Karpas-422 (cell line): ENCODE measurements at regions not wholly inside any gene's neighbourhood (a gene's known extent, or its start where the extent isn't known, plus 50 kb on each side); places are given as distances from the start of the nearest gene placed in this dataset.
A peak's percentile ranks its signal among the peaks of the same experiment; 100 is the strongest.

Source experiments
- DNase-seq: peaks from one replicate; pipeline ENCODE4 v3.0.0-alpha.2; 2015
- H2AFZ ChIP-seq: fragments of 200-600 bp; sonication (generic); 2 replicates; pipeline ENCODE4 v1.6.1; 2014; ENCODE audit warnings: antibody characterized with exemption, low read length, mixed read lengths
- H3K27ac ChIP-seq: fragments of 200-600 bp; sonication (generic); 2 replicates; pipeline ENCODE4 v1.5.1; 2014; ENCODE audit warnings: mild to moderate bottlenecking, low read length, moderate library complexity
- H3K27me3 ChIP-seq: fragments of 200-600 bp; sonication (generic); 2 replicates; pipeline ENCODE4 v1.6.1; 2014; ENCODE audit warnings: low read length, mixed read lengths
- H3K36me3 ChIP-seq: fragments of 200-600 bp; sonication (generic); 2 replicates; pipeline ENCODE4 v1.6.1; 2014; ENCODE audit warnings: low read length, mixed read lengths; ENCODE audit not compliant: insufficient read depth
- H3K4me1 ChIP-seq: fragments of 200-600 bp; sonication (generic); 2 replicates; pipeline ENCODE4 v1.6.1; 2014; ENCODE audit warnings: mild to moderate bottlenecking, low read length, mixed read lengths
- H3K4me2 ChIP-seq: fragments of 200-600 bp; sonication (generic); 2 replicates; pipeline ENCODE4 v1.6.1; 2014; ENCODE audit warnings: low read length, low read depth, mild to moderate bottlenecking; ENCODE audit not compliant: poor library complexity, severe bottlenecking
- H3K4me3 ChIP-seq: fragments of 200-600 bp; sonication (generic); 2 replicates; pipeline ENCODE4 v1.5.1; 2014; ENCODE audit warnings: mild to moderate bottlenecking, antibody characterized with exemption, low read length, mixed read lengths
- H3K79me2 ChIP-seq: fragments of 200-600 bp; sonication (generic); 2 replicates; pipeline ENCODE4 v1.6.1; 2014; ENCODE audit warnings: mild to moderate bottlenecking, low read length, mixed read lengths
- H3K9ac ChIP-seq: fragments of 200-600 bp; sonication (generic); 2 replicates; pipeline ENCODE4 v1.6.0; 2014; ENCODE audit warnings: low read length
- H3K9me2 ChIP-seq: fragments of 200-600 bp; sonication (generic), shearing (Covaris generic); replicated peaks from 2 replicates; pipeline ENCODE4 v1.6.0; 2014; ENCODE audit warnings: mild to moderate bottlenecking, low read length, moderate library complexity; ENCODE audit not compliant: insufficient read depth
- H3K9me3 ChIP-seq: fragments of 300-700, 200-600 bp; sonication (generic); 2 replicates; pipeline ENCODE4 v1.6.1; 2014; ENCODE audit warnings: low read length, mixed read lengths
- H4K20me1 ChIP-seq: fragments of 200-600 bp; sonication (generic); 2 replicates; pipeline ENCODE4 v1.6.1; 2014; ENCODE audit warnings: mild to moderate bottlenecking, antibody characterized with exemption, low read length, low read depth; ENCODE audit not compliant: insufficient read depth

DNA sequence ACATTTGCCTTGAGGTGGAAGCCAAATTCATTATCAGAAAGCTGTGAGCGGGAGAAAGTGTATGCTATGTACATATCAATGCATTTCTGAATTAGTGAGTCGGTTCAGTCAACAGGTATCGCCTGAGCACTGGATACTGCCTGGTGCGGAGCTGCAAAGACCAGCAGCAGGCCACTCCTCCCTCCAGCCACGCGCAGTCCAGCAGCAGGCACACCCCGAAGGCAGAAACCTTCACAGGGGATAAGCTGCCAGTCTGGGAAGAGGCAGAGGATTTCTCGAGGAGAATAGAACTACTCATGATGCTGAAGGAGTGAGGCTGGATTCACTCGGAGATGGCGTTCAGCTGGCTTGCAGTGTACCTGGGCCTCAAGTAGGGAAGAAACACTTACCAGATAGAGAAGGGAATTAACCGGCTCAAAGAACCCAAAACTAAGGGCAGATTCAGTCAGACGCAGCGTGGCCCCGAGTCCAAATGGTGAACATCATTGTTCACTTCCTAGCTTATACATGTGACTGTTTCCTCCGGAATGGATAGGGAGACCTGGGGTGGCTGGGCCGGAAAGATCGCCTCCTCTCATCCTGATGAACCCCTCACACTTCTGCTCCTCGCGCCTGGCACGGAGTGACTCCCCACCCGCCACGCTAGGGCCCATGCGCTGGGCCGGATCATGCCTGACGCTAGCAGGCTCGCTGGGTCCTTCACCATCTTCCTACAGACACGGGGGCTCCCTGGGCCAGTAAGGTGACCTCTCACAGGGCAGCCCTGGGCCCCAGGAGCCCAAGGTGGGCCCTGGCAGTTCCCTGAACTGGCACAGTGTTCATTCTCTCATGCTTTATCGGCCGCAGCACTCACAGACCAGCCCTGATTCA is 78.1 kb upstream of the SPATA31C2 start:
- H2AFZ ChIP-seq, result no peak overlapping the region
- no peak overlapping the region for H3K4me2 ChIP-seq
- no peaks in the 10 kb centered on the region for H3K27me3 ChIP-seq
- no peaks in the 10 kb centered on the region for H3K9me2 ChIP-seq
- no peaks in the 10 kb centered on the region for H3K4me1 ChIP-seq
- H3K4me3 ChIP-seq, result no peak overlapping the region
- no peak overlapping the region for H3K27ac ChIP-seq
- H3K9me3 ChIP-seq, result peaks cover 4% of the 10 kb centered on the region; the same call in 1 of the 2 replicates
- DNase-seq, result no peak
- H3K79me2 ChIP-seq, result no peaks in the 10 kb centered on the region
- no peaks in the 10 kb centered on the region for H4K20me1 ChIP-seq
- H3K36me3 ChIP-seq, result no peaks in the 10 kb centered on the region
- H3K9ac ChIP-seq, result no peak overlapping the region

- no peaks in the 10 kb centered on the region for H3K36me3 ChIP-seq
- no peak for DNase-seq
- H3K9ac ChIP-seq, result no peak overlapping the region
- no peaks in the 10 kb centered on the region for H3K4me1 ChIP-seq
- H3K27me3 ChIP-seq, result no peaks in the 10 kb centered on the region
- H3K79me2 ChIP-seq, result no peaks in the 10 kb centered on the region
- H3K9me3 ChIP-seq, result peaks cover 4% of the 10 kb centered on the region; the same call in 1 of the 2 replicates
- no peak overlapping the region for H3K27ac ChIP-seq
- no peaks in the 10 kb centered on the region for H3K9me2 ChIP-seq
- H2AFZ ChIP-seq, result no peak overlapping the region
- H4K20me1 ChIP-seq, result no peaks in the 10 kb centered on the region
- no peak overlapping the region for H3K4me3 ChIP-seq
- H3K4me2 ChIP-seq, result no peak overlapping the region
These were observed 77.2 kb upstream of the SPATA31C2 start for GRCh38 chr9:88215196-88216125.

DNA sequence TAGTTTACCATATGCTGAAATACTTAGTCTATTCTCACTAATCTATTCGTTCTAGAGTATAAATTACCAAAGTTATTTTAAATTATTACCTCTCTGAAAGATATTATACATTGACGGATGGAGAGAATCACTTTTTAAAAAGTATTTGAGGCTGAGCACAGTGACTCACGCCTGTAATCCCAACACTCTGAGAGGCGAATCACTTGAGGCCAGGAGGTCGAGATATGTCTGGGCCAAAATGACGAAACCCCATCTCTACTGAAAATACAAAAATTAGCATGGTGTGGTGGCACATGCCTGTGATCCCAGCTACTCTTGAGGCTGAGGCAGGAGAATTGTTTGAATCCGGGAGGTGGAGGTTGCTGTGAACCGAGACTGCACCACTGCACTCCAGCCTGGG is 64.0 kb upstream of the SPATA31C2 start:
- no peak overlapping the region for H3K4me3 ChIP-seq
- no peak overlapping the region for H3K4me2 ChIP-seq
- no peaks in the 10 kb centered on the region for H3K9me3 ChIP-seq
- H3K27me3 ChIP-seq, result no peaks in the 10 kb centered on the region
- H2AFZ ChIP-seq, result no peak overlapping the region
- no peaks in the 10 kb centered on the region for H4K20me1 ChIP-seq
- peaks cover 13% of the 10 kb centered on the region for H3K4me1 ChIP-seq
- no peaks in the 10 kb centered on the region for H3K9me2 ChIP-seq
- H3K9ac ChIP-seq, result no peak overlapping the region
- H3K36me3 ChIP-seq, result no peaks in the 10 kb centered on the region
- no peak overlapping the region for H3K27ac ChIP-seq
- DNase-seq, result no peak
- H3K79me2 ChIP-seq, result no peaks in the 10 kb centered on the region

GRCh38 chr9:88198341-88198807 is 60.1 kb upstream of the SPATA31C2 start:
- H3K27ac ChIP-seq, result no peak overlapping the region
- H2AFZ ChIP-seq, result peak overlapping the region; percentile 81
- no peak overlapping the region for H3K4me3 ChIP-seq
- H4K20me1 ChIP-seq, result no peaks in the 10 kb centered on the region
- H3K27me3 ChIP-seq, result no peaks in the 10 kb centered on the region
- H3K36me3 ChIP-seq, result no peaks in the 10 kb centered on the region
- H3K79me2 ChIP-seq, result no peaks in the 10 kb centered on the region
- no peaks in the 10 kb centered on the region for H3K9me2 ChIP-seq
- H3K9me3 ChIP-seq, result no peaks in the 10 kb centered on the region
- peak overlapping the region; percentile 36 for H3K4me2 ChIP-seq
- H3K4me1 ChIP-seq, result peaks cover 20% of the 10 kb centered on the region
- DNase-seq, result peak; percentile 66
- no peak overlapping the region for H3K9ac ChIP-seq

DNA sequence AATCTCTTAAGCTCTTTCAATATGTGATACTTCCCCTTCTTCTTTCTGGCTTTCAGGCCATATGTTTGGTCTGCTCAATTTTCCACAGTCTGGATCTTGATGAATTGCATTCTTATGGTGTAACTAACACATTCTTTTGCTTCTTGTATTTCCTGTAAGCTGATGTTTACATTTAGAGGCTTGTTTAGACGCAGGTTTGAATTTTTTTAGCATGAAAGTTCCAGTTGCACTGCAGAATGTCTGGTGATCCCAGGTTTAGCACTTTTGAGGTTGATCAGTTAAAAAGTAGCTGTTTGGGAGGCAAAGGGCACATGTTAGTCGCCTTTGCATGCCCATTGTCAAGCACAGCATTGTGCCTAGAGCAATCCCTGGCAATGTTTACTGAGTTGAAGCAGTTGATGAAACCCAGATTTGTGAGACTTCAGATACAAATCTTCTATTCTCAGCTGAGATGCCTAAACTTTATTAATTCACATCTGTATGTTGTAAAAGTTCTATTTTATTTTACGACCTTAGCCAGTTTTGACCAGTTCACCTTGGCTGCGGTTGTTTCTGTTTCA is 59.6 kb upstream of the SPATA31C2 start:
- Histone ChIP-seq H4K20me1 (no peaks in the 10 kb centered on the region), H2AFZ (peak overlapping the region; percentile 81), H3K36me3 (no peaks in the 10 kb centered on the region), H3K4me1 (peaks cover 20% of the 10 kb centered on the region), H3K9ac (no peak overlapping the region), H3K27me3 (no peaks in the 10 kb centered on the region), H3K9me3 (no peaks in the 10 kb centered on the region), H3K4me2 (peak overlapping the region; percentile 36), H3K27ac (peak overlapping the region; percentile 21; the same call in 1 of the 2 replicates), H3K79me2 (no peaks in the 10 kb centered on the region), H3K9me2 (no peaks in the 10 kb centered on the region), H3K4me3 (no peak overlapping the region)
- DNase-seq, result peak; percentile 47

DNA sequence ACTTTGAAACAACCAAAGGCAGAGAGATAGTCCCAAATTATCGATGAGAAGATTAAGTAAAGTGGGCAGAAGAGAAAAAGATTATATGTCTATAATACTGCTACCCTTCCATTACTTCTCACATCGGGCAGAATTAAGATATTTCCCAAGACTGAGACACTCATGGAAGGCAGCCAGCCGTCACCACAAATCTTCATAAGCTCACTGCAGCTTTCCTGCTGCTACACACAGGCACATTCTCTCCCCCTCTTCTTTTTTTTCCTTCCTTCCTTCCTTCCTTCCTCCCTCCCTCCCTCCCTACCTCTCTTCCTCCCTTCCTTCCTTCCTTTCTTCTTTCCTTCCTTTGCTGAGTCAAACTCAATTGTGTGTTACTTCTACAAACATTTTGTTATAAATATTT is 58.7 kb upstream of the SPATA31C2 start:
- no peaks in the 10 kb centered on the region for H3K27me3 ChIP-seq
- H3K4me3 ChIP-seq, result no peak overlapping the region
- H2AFZ ChIP-seq, result no peak overlapping the region
- H3K79me2 ChIP-seq, result no peaks in the 10 kb centered on the region
- no peaks in the 10 kb centered on the region for H4K20me1 ChIP-seq
- H3K9me3 ChIP-seq, result no peaks in the 10 kb centered on the region
- DNase-seq, result no peak
- H3K27ac ChIP-seq, result no peak overlapping the region
- no peak overlapping the region for H3K4me2 ChIP-seq
- H3K9ac ChIP-seq, result no peak overlapping the region
- H3K4me1 ChIP-seq, result peaks cover 20% of the 10 kb centered on the region
- no peaks in the 10 kb centered on the region for H3K36me3 ChIP-seq
- no peaks in the 10 kb centered on the region for H3K9me2 ChIP-seq

DNA sequence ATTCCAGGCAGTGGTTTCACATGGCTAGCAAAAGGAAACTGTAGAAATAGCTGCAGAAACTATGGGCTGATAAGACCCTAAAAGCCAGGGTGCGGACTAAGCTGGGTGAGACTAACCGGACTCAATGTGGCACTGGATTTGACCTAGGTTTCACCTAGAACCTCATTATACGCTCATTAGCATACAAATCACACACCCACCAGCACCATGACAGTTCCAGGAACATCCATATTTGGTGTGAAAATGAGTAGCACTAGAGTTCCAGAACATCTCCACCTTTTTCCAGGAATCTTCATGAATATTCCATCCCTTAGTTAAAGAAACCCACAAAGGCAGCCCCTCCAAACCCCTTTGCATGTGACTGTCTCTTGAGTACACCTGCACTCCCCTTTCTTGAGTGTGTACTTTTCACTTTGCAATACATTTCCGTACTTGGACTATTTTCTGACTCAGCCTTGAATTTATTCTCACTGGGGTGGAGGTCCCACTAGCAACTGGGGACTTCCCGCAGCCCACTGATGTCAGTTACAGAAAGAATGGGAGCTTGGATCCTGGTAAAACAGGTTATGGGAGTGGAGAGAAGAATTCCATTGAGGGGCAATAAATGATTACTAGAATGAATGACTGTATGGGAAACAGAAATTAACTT is 58.0 kb upstream of the SPATA31C2 start:
- no peaks in the 10 kb centered on the region for H3K9me2 ChIP-seq
- H3K79me2 ChIP-seq, result no peaks in the 10 kb centered on the region
- no peak overlapping the region for H3K9ac ChIP-seq
- no peak overlapping the region for H2AFZ ChIP-seq
- 0 out of 2 replicates have a peak, but pooled peaks cover under 1% of the 10 kb centered on the region for H3K9me3 ChIP-seq
- H3K36me3 ChIP-seq, result no peaks in the 10 kb centered on the region
- H3K4me2 ChIP-seq, result no peak overlapping the region
- H3K4me3 ChIP-seq, result no peak overlapping the region
- H3K27me3 ChIP-seq, result no peaks in the 10 kb centered on the region
- H4K20me1 ChIP-seq, result no peaks in the 10 kb centered on the region
- H3K4me1 ChIP-seq, result peaks cover 20% of the 10 kb centered on the region
- no peak for DNase-seq
- H3K27ac ChIP-seq, result no peak overlapping the region
